HG02981 (cell line): ENCODE measurements at regions not wholly inside any gene's neighbourhood (a gene's known extent, or its start where the extent isn't known, plus 50 kb on each side); places are given as distances from the start of the nearest gene placed in this dataset.
"Not testable (repeated sequence)": the region's sequence is repeated elsewhere in the genome, so short reads cannot be mapped to it uniquely, and the experiment has no call there.

ENCODE experiments used
- ATAC-seq: cut with Tn5 transposase; IDR thresholded peaks from one replicate; pipeline ENCODE4 v1.9.1; 2021; ENCODE audit warnings: mild to moderate bottlenecking, moderate library complexity; ENCODE audit not compliant: unreplicated experiment

GRCh38 chr4:134754301-134755019 lies 552.9 kb upstream of the PABPC4L start:
- no peak for ATAC-seq

DNA sequence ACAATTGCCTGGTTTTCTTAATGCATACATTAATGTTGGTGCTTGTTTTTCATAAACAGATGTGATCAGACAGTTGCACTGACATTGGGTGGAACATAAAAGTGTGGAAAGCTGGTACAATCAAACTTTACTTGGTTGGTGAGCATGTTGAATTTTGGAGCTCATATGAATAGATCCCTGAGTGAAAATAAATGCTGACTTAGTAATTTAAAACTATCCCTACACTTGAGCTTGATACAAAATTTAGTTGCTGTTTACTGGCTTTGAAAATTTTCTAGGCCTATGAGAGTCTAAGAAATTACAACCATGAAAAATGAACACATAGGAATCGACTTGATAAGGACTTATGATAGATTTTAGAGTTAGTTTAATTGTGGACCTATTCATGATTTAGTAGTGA lies 551.8 kb upstream of the PABPC4L start:
- ATAC-seq = no peak

DNA sequence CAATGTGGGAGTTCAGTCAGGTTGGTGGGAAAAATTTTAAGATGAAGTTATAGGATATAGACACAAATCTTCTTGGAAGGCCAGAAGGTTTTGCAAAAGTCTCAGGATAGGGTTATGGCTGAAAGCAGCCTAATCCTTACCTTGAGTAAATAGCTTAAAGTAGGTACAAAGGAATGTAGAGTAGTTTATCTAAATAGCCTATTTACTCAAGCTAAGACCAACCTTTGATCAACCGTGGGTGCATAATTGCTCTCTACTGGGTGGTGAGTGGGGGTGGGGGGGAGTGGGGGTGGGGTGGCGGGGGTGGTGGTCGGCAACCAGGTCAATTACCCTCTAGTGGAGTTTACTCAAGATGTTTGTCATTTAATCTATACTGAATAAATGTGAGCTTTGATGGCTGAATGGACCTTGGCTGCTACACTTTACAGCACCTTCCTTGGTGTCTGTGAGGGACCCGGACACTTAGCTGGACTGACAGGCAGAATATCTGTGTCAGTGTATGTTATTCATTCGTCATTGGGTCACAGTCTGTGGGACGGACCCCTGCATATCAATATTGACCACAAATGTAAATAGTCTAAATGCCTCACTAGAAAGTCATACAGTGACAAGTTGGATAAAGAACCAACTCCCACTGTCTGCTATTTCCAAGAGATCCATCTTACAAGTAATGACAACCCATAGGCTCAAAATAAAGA lies 545.7 kb upstream of the PABPC4L start:
- no peak for ATAC-seq

GRCh38 chr4:134740290-134740689 lies 538.7 kb upstream of the PABPC4L start:
- peak; percentile 71 for ATAC-seq

- ATAC-seq = no peak
Measured at GRCh38 chr4:134735901-134736300, 534.3 kb upstream of the PABPC4L start.

GRCh38 chr4:134727696-134728095 lies 526.1 kb upstream of the PABPC4L start:
- no peak for ATAC-seq

- ATAC-seq = no peak
Measured at GRCh38 chr4:134722306-134722705, 520.7 kb upstream of the PABPC4L start.

GRCh38 chr4:134720030-134720429 lies 518.4 kb upstream of the PABPC4L start:
- ATAC-seq = no peak

DNA sequence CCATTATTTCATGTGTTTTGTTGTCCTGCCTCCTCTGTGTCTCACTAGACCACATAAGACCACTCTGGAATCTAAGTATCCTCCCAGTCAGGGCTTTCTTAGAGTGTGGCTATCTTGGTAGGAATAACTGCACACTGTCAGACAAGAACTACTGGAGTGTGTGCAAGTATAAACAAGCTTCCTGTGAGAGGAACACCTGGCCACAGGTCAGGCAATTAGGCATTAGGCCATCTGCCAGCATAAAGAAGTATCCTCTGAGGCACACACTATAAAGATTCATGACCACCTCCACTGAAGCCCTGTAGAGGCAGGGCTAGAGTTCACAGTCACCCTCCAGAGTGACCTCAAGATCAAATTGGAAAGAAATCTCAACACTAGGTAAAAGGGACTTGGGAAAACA lies 507.0 kb upstream of the PABPC4L start:
- ATAC-seq = no peak

DNA sequence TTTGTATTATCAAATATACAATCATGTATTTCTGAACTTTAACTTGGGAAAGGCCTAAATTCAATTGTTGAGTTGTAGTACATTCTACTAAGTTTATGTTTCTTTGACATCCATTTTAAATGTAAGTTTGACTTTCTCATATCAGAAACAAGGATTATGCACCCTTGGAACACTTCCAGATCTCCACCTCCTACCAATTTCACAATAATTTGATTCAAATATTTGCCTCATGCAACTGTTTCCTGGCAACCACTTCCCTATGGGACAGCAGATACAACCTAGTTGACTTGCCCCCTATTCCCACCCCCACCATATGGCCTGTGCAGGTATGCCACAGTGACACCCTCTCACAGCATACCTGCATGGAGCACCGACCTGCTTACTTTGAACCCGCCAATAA lies 506.4 kb upstream of the PABPC4L start:
- no peak for ATAC-seq

GRCh38 chr4:134702374-134702773 lies 500.8 kb upstream of the PABPC4L start:
- no peak for ATAC-seq

DNA sequence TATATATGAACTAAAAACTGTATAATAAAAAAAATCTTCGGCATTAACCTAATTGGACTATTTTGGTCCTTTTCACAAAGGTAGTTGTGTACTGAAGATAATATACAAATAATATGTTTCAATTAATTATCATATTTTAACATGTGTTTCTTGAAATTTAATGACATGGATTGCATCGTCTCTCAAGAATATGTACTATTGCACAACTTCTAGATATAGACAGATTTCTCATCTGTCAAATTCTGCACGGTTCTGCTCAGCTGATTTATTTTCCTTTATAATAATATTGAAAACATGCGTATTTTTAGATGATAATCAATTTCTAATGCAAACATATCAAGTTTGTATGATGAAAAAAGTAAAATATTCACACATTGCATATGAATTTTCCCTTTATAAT lies 498.7 kb upstream of the PABPC4L start:
- ATAC-seq = no peak

- not testable (repeated sequence) for ATAC-seq
Measured at GRCh38 chr4:134698831-134699230, 497.2 kb upstream of the PABPC4L start.

- no peak for ATAC-seq
Measured at GRCh38 chr4:134695433-134695832, 493.8 kb upstream of the PABPC4L start.

GRCh38 chr4:134691915-134692314 lies 490.3 kb upstream of the PABPC4L start:
- no peak for ATAC-seq

- ATAC-seq = no peak
Measured at GRCh38 chr4:134687646-134688628, 486.3 kb upstream of the PABPC4L start.

- no peak for ATAC-seq
Measured at GRCh38 chr4:134677209-134677814, 475.7 kb upstream of the PABPC4L start.

- no peak for ATAC-seq
Measured at GRCh38 chr4:134668237-134668636, 466.6 kb upstream of the PABPC4L start.

DNA sequence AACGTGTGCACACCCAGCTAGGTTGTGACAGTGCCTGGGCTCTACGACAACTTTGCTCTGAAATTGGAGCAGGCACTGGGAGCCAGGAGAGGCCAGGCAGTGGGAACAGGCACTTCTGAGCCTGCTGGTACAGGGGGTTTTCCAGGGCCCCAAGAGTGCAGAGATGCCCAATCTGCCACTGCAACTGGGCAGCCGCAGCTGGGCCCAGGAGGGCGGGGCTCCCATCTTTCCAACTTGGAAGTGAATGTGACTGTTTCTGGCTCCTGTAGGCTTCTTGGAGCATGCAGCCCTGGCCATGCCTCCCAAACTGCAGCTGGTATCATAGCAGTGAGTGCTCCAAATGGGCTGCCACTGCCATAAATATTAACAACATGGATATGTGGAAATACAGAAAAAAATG lies 465.1 kb upstream of the PABPC4L start:
- no peak for ATAC-seq

DNA sequence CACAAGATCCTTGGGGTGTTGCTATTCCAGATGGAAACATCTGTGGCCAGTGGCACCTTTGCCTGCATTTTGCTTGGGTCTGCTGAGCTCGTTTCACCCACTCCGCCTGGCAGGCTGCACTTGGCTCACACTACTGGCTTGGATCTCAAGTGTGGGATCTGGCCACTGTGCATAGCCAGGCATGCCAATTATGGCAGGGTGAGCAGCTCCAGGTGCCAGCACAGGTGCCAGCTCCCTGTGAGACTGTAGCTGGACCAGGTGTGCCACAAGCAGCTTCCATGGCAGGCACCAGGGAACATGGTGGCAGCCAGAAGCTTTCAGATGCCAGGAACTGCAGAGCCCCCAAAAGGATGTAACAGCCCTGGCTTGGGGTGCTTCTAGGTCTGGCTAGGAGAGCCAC lies 463.8 kb upstream of the PABPC4L start:
- ATAC-seq = no peak

DNA sequence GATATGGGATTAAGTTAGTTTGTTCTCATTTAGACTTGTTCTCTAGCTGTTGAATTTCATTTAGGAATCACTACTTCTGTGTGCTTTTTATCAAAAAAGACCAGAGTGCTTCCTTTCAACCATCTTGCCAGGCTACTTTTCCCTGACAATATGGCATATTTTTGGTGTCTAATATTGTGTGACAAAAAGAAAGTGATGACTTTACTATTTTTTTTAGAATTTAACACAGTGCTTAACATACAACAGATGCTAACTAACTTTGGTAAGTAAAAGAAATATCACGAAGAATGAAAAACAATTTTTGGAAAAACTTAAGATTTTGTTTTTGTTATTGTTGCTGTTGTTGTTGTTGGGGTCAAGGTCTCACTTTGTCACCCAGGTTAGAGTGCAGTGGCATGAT lies 462.2 kb upstream of the PABPC4L start:
- no peak for ATAC-seq
